DND-41 (cell line): ENCODE measurements at regions not wholly inside any gene's neighbourhood (a gene's known extent, or its start where the extent isn't known, plus 50 kb on each side); places are given as distances from the start of the nearest gene placed in this dataset.

Source experiments
- EZH2 ChIP-seq: IDR thresholded peaks from 3 replicates; pipeline ENCODE4 v1.6.1; 2012; ENCODE audit warnings: borderline replicate concordance, low read depth, mild to moderate bottlenecking, moderate library complexity, low read length, inconsistent platforms; ENCODE audit not compliant: severe bottlenecking
- TF ChIP-seq, protein P1 (sequence below): IDR thresholded peaks from 2 replicates; pipeline ENCODE4 v1.5.1; 2012; ENCODE audit warnings: borderline replicate concordance, low read length, moderate library complexity, mild to moderate bottlenecking; ENCODE audit not compliant: poor library complexity, severe bottlenecking; ENCODE audit errors: extremely low read depth

DNA sequence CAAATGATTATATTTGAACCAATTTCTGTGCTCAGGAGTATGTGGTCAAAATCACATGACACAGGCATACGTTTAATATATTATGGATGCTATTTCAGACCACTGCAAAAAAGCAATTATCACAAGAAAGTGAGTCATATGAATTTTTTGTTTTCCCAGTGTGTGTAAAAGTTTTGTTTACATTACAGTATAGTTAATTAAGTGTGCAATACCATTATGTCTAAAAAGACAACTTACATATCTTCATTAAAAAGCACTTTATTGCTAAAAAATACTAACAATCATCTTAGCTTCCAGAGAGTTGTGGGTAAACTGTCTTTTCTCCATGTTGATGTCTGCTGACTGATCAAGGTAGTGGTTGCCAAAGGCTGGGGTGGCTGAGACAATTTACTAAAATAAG is 347.2 kb upstream of the PCDH9 start:
- TF ChIP-seq, protein P1, sequence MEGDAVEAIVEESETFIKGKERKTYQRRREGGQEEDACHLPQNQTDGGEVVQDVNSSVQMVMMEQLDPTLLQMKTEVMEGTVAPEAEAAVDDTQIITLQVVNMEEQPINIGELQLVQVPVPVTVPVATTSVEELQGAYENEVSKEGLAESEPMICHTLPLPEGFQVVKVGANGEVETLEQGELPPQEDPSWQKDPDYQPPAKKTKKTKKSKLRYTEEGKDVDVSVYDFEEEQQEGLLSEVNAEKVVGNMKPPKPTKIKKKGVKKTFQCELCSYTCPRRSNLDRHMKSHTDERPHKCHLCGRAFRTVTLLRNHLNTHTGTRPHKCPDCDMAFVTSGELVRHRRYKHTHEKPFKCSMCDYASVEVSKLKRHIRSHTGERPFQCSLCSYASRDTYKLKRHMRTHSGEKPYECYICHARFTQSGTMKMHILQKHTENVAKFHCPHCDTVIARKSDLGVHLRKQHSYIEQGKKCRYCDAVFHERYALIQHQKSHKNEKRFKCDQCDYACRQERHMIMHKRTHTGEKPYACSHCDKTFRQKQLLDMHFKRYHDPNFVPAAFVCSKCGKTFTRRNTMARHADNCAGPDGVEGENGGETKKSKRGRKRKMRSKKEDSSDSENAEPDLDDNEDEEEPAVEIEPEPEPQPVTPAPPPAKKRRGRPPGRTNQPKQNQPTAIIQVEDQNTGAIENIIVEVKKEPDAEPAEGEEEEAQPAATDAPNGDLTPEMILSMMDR, result no peak
- TF ChIP-seq EZH2, result no peak
